HepG2 (cell line): ENCODE measurements at regions not wholly inside any gene's neighbourhood (a gene's known extent, or its start where the extent isn't known, plus 50 kb on each side); places are given as distances from the start of the nearest gene placed in this dataset.

Experiments used
- ATAC-seq: fragments of 200-7000 bp; cut with Tn5 transposase; 3 replicates; pipeline ENCODE4 v1.9.1; 2020; ENCODE audit warnings: mild to moderate bottlenecking, moderate library complexity
- BruUV-seq: library from RNA; stranded (reverse); fragments of 400-500 nt; replicated peaks from 2 replicates; lab custom pipeline; 2021; lab: Mats Ljungman, UMichigan
- CTCF ChIA-PET: fragments of 300-600 bp; formaldehyde crosslinking; extraction: SDS; loops from one replicate; lab custom pipeline; 2021; ENCODE audit warnings: low total read pairs, inconsistent platforms, low intra/inter-chr PET ratio; lab: Yijun Ruan, JAX
- POLR2A ChIA-PET: fragments of 350-600 bp; sonication (Branson Sonifier 250); formaldehyde crosslinking; loops from one replicate; lab custom pipeline; 2020; ENCODE audit warnings: antibody characterized with exemption, inconsistent platforms; lab: Yijun Ruan, JAX
- DNase-seq: peaks from one replicate; pipeline ENCODE4 v3.0.0-alpha.2; 2015; ENCODE audit warnings: low spot score
- FAIRE-seq: peaks from 3 replicates; lab custom pipeline; 2011; peaks lifted over from hg19 to GRCh38; lab: Jason Lieb, UNC
- H2AFZ ChIP-seq: one replicate; pipeline ENCODE4 v1.6.1; 2011; ENCODE audit warnings: low read length, inconsistent platforms
- H3K27ac ChIP-seq: fragments of 300-600 bp; 3 replicates; pipeline ENCODE4 v1.8.0; 2011; ENCODE audit warnings: mixed run types, mild to moderate bottlenecking, mixed read lengths, low read length, inconsistent platforms; ENCODE audit not compliant: insufficient read depth; ENCODE audit errors: extremely low read length
- H3K27me3 ChIP-seq, 2 experiments: fragments of 200-600 bp in 1 of 2; 2 replicates in 1 of 2; 3 replicates in 1 of 2; pipeline versions ENCODE4 v1.6.0 to v1.8.0; 2011; ENCODE audit warnings: low read length in 2 of 2, mild to moderate bottlenecking in 2 of 2, moderate library complexity in 2 of 2, inconsistent platforms in 1 of 2; ENCODE audit not compliant: insufficient read depth in 2 of 2, control insufficient read depth in 1 of 2
- H3K36me3 ChIP-seq, 2 experiments: fragments of 200-600 bp in 1 of 2; replicated peaks in 1 of 2; 2 replicates in 1 of 2; 3 replicates in 1 of 2; pipeline versions ENCODE4 v1.5.1 to v1.8.0; 2011; ENCODE audit warnings: low read length in 2 of 2, inconsistent platforms in 1 of 2; ENCODE audit not compliant: insufficient read depth in 2 of 2, control insufficient read depth in 1 of 2
- H3K4me1 ChIP-seq: 2 replicates; pipeline ENCODE4 v1.5.1; 2012; ENCODE audit warnings: low read length, inconsistent platforms; ENCODE audit not compliant: insufficient read depth
- H3K4me2 ChIP-seq: 2 replicates; pipeline ENCODE4 v1.6.0; 2011; ENCODE audit warnings: low read depth, low read length, inconsistent platforms
- H3K4me3 ChIP-seq, 3 experiments: fragments of 200-600 bp in 1 of 3; sonication (generic), shearing (Covaris generic) in 1 of 3; replicated peaks in 1 of 3; 2 replicates each; pipeline ENCODE4 v1.5.1; 2011 to 2016; ENCODE audit warnings: low read length in 3 of 3, inconsistent platforms in 2 of 3, low read depth in 2 of 3, mild to moderate bottlenecking in 2 of 3, control low read depth in 1 of 3, mixed read lengths in 1 of 3; ENCODE audit not compliant: insufficient read depth in 1 of 3
- H3K79me2 ChIP-seq: one replicate; pipeline ENCODE4 v1.6.1; 2011; ENCODE audit warnings: low read length, inconsistent platforms; ENCODE audit not compliant: insufficient read depth
- H3K9ac ChIP-seq: 2 replicates; pipeline ENCODE4 v1.6.0; 2011; ENCODE audit warnings: mild to moderate bottlenecking, low read depth, low read length, inconsistent platforms; ENCODE audit not compliant: insufficient read depth
- H3K9me3 ChIP-seq: 2 replicates; pipeline ENCODE4 v1.5.1; 2012; ENCODE audit warnings: mild to moderate bottlenecking, low read length
- H4K20me1 ChIP-seq: 2 replicates; pipeline ENCODE4 v1.6.0; 2011; ENCODE audit warnings: inconsistent platforms, mild to moderate bottlenecking, low read length, moderate library complexity; ENCODE audit not compliant: insufficient read depth
- HNF1A ChIP-seq, 2 experiments: sonication (generic) in 1 of 2; formaldehyde crosslinking in 1 of 2; IDR thresholded peaks; 2 replicates each; pipeline versions ENCODE4 v1.4.0 to v1.6.1; 2016 to 2020; ENCODE audit warnings: borderline replicate concordance in 1 of 2, low read depth in 1 of 2, mild to moderate bottlenecking in 1 of 2, missing genetic modification reagents in 1 of 2
- WGBS: methylation state at CpG from one replicate; pipeline ENCODE4 v1.1.6; 2017; ENCODE audit warnings: low lambda C conversion rate; 5-methylcytosine and 5-hydroxymethylcytosine counted together
- in situ Hi-C: cut with HindIII; loops from 2 replicates; pipeline ENCODE4 v1.10.0; 2017; ENCODE audit warnings: low pct_unique_long_range_greater_than_20kb; ENCODE audit not compliant: extremely low pct_ligation_motif_present
- intact Hi-C: fragments of 100-400 bp; cut with micrococcal nuclease; formaldehyde crosslinking; loops from one replicate; pipeline ENCODE4 v1.10.0; 2022; ENCODE audit not compliant: unreplicated experiment
- TF ChIP-seq, protein P1 (sequence below): sonication (generic); formaldehyde crosslinking; IDR thresholded peaks from 2 replicates; pipeline ENCODE4 v1.4.0; 2020; ENCODE audit warnings: missing genetic modification reagents

DNA sequence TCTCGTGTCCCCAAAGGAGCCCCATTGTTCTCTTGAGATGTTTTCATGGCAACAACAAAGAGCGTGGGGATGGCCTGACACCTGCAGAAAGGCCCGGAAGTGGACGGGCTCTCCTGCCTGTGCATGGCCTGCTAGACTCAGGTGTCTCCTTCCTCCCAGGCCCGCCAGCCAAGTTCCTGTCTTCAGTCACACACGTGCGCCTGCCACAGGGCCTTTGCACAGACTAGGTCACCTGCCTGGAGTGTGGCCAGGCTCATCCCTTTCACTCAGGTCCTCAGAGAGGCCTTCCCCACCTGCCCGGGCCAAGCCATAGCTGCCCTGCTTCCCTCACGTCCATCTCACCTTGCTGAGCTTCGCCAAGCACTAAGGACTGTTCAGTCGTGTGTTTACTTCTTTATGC lies 300.9 kb downstream of the FOXL1 start:
- CTCF ChIA-PET = no interaction called here
- H3K79me2 ChIP-seq = no peaks in the 10 kb centered on the region
- in situ Hi-C loops = loop anchor here (10.0 kb wide), 1 partner anchor 314 kb away; the partner anchor contains the start of gene FOXC2
- WGBS = 34% methylated on average over 7 of the region's 11 CpGs
- no peaks in the 10 kb centered on the region for H3K36me3 ChIP-seq
- no peak overlapping the region for H3K4me3 ChIP-seq
- BruUV-seq = no TSS peak
- H3K27ac ChIP-seq = no peak overlapping the region
- no peaks in the 10 kb centered on the region for H3K9me3 ChIP-seq
- no peaks in the 10 kb centered on the region for H4K20me1 ChIP-seq
- no peak overlapping the region for H3K4me2 ChIP-seq
- no peak for TF ChIP-seq HNF1A (IDR thresholded peaks at IDR 0.05; ENCODE audit: low read depth)
- no peak for TF ChIP-seq HNF1A (CRISPR knock-in tag; IDR thresholded peaks at IDR 0.05; ENCODE audit: borderline replicate concordance)
- TF ChIP-seq, protein P1, sequence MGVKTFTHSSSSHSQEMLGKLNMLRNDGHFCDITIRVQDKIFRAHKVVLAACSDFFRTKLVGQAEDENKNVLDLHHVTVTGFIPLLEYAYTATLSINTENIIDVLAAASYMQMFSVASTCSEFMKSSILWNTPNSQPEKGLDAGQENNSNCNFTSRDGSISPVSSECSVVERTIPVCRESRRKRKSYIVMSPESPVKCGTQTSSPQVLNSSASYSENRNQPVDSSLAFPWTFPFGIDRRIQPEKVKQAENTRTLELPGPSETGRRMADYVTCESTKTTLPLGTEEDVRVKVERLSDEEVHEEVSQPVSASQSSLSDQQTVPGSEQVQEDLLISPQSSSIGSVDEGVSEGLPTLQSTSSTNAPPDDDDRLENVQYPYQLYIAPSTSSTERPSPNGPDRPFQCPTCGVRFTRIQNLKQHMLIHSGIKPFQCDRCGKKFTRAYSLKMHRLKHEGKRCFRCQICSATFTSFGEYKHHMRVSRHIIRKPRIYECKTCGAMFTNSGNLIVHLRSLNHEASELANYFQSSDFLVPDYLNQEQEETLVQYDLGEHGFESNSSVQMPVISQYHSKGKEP = no peak
- TF ChIP-seq, all 625 proteins: peak for 0
- peaks cover 0 to 62% of the 10 kb centered on the region in 2 experiments; a peak in 4 of 5 replicates for H3K27me3 ChIP-seq
- no peak overlapping the region for H3K9ac ChIP-seq
- no peaks in the 10 kb centered on the region for H3K4me1 ChIP-seq
- ATAC-seq (no peak), DNase-seq (no peak), FAIRE-seq (no peak)
- POLR2A ChIA-PET = no interaction called here
- intact Hi-C loops = no loop called here
- no peak overlapping the region for H2AFZ ChIP-seq
